ENCODE measurements at regions not wholly inside any gene's neighbourhood (a gene's known extent, or its start where the extent isn't known, plus 50 kb on each side); places are given as distances from the start of the nearest gene placed in this dataset.

DNA sequence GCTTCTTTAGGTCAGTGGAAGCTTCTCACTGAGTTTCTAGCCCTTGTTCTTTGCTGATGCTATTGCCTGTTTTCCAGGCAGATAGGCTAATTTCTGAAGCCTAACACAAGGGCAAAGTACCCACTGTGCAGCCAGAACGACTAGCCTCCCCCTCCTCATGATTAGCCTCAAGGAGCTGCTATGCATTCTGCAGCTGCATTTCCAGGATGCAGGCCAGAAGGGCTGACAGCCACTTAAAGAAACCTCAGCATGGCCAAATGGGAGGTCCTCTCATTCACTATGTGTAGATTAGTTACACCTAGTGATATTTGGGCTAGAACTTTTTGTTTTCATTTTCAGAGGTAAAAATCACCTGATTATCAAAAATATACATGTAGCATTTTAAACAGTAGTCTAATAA, 216.0 kb downstream of the RAD51AP2 start:
- DNase-seq: no peak
- Mint-ChIP-seq H3K27me3 (no peaks in the 10 kb centered on the region), H3K4me1 (no peaks in the 10 kb centered on the region), H3K27ac (no peak overlapping the region), H3K4me3 (no peak overlapping the region), H3K9me3 (peaks cover 14 to 15% of the 10 kb centered on the region in 2 donors)
- no peak for ATAC-seq

DNA sequence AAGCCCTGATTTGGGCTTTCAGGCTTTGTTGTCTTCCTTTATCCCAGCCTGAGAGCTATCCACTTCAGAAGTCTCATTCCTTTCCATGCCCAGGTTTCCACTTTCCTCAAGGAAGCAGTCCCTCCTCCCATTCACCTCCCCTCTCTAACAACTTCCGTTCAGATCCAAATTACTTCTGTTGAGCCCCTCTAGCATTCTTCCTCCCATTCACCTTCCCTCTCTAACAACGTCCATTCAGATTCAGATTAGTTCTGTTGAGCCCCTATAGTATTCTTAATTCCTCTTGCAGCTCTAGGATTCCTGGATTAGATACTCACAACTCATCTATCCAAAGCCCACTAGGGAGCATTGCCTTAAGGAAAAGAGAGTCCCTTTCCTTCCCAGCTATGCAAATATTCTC, 216.8 kb downstream of the RAD51AP2 start:
- DNase-seq (no peak), ATAC-seq (no peak)
- H3K27me3 Mint-ChIP-seq: no peaks in the 10 kb centered on the region
- H3K4me3 Mint-ChIP-seq: no peak overlapping the region
- peaks cover 14 to 18% of the 10 kb centered on the region in 2 donors for H3K9me3 Mint-ChIP-seq
- no peaks in the 10 kb centered on the region for H3K4me1 Mint-ChIP-seq
- no peak overlapping the region for H3K27ac Mint-ChIP-seq

DNA sequence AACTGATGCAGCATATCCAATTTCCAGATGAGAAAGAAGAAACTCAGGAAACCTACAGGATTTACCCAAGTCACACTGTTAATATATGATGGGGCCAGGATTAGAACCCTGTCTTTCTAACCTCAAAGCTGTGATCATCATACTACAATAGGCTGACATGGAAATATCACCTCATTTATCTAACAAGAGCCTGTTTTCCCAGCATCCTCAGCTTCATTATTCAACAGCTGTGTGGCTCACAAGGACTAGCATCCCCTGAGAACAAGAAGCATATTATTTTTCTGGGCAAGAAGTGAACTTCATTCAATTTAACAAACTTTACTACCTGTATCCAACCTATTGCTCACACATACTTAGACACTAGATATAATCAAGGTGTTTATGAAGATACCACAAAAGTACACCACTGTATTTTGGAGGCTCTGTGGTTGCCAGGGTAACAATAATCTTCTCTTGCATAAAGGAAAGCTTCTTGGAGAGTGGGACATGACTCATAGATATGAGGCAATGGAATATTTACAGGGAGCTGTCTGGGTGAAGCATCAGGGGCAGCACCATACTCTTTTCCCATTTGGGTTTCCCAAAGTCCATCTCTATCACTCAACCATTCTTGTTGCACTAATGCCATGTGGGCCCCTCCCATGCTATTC, 218.2 kb downstream of the RAD51AP2 start:
- Mint-ChIP-seq H3K9me3 (peaks cover 14 to 22% of the 10 kb centered on the region in 2 donors), H3K27ac (no peak overlapping the region), H3K4me1 (no peaks in the 10 kb centered on the region), H3K27me3 (no peaks in the 10 kb centered on the region), H3K4me3 (no peak overlapping the region)
- ATAC-seq (no peak), DNase-seq (no peak)

DNA sequence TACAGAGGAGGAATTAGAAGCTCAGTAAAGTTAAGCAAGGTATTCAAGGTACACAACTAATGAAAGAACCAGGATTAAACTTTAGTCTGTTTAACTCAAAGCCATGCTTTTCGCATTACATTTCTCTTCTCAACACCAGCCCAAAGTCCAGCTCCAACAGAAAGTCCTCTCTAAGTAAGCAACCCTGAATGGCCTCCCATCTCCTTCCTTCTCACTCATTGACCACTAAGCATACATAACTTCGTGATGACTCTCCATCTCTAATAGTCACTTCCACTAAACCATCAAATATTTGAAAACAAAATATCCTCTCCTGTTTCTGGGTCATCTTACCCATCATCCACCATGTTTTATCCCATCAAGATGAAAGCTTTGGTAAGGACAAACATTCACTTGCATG, 219.8 kb downstream of the RAD51AP2 start:
- H3K4me1 Mint-ChIP-seq: no peaks in the 10 kb centered on the region
- ATAC-seq (no peak), DNase-seq (no peak)
- H3K4me3 Mint-ChIP-seq: no peak overlapping the region
- no peaks in the 10 kb centered on the region for H3K27me3 Mint-ChIP-seq
- peaks cover 14 to 22% of the 10 kb centered on the region in 2 donors for H3K9me3 Mint-ChIP-seq
- H3K27ac Mint-ChIP-seq: no peak overlapping the region

DNA sequence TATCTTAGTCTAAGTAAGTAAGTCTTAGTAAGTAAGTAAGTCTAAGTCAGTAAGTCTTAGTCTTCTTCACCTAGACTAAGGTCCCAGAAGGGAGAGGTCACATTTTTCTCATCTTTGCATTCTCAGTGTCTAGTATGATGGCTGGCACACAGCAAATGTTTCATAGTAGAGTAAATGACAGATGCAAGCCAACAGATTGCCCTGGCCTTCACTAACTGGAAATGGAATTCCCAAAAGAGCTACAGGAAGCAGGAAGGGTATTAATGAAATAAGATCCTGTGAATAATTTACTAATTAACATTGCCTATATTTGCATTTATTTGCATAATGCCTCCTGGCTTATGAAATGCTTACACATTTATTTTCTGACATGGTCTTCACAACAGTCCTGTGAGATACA, 221.6 kb downstream of the RAD51AP2 start:
- Mint-ChIP-seq H3K4me1 (no peaks in the 10 kb centered on the region), H3K27me3 (no peaks in the 10 kb centered on the region), H3K4me3 (no peak overlapping the region), H3K27ac (no peak overlapping the region), H3K9me3 (peaks cover 11 to 20% of the 10 kb centered on the region in 2 donors)
- no peak for ATAC-seq
- no peak for DNase-seq

DNA sequence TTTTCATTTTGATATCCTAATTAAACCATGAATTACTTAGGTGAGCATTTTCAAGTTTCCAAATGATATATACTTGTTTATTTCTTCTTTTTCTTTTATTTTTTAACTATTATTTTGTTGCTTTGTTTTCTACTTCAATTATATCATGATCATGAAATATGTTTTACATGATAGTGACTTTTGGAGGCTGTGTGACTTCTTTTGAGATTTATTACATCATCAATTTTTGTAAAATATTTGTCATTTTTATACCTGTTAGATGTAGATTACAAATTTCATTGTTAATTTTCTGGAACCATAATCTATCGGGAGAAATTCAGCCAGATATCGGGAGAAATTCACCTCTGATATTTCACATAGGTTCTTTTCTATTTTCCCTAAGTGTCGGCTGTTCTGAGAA, 228.6 kb downstream of the RAD51AP2 start:
- no peaks in the 10 kb centered on the region for H3K27me3 Mint-ChIP-seq
- no peaks in the 10 kb centered on the region for H3K4me1 Mint-ChIP-seq

DNA sequence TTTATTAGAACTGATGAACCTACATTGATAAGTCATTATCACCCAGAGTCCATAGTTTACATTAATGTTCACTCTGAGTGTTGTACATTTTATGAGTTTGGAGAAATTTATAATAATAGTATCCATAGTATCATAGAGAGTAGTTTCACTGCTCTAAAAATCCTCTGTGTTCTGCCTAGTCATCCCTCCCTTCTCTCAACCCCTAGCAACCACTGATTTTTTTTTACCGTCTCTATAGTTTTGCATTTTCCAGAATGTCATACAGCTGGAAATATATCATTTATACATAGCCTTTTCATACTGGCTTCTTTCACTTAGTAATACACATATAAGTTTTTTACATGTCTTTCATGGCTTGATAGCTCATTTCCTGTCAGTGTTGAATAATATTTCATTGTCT, 231.1 kb downstream of the RAD51AP2 start:
- Mint-ChIP-seq H3K4me3 (no peak overlapping the region), H3K27ac (no peak overlapping the region), H3K4me1 (no peaks in the 10 kb centered on the region), H3K27me3 (no peaks in the 10 kb centered on the region), H3K9me3 (peaks cover 0 to 12% of the 10 kb centered on the region in 2 donors)
- DNase-seq: no peak
- ATAC-seq: no peak

More for the DNA sequence above, 228.6 kb downstream of the RAD51AP2 start:
- H3K27ac Mint-ChIP-seq: no peak overlapping the region
- no peak overlapping the region for H3K4me3 Mint-ChIP-seq
- H3K9me3 Mint-ChIP-seq: peaks cover 0 to 8% of the 10 kb centered on the region in 2 donors
- ATAC-seq (no peak), DNase-seq (no peak)

DNA sequence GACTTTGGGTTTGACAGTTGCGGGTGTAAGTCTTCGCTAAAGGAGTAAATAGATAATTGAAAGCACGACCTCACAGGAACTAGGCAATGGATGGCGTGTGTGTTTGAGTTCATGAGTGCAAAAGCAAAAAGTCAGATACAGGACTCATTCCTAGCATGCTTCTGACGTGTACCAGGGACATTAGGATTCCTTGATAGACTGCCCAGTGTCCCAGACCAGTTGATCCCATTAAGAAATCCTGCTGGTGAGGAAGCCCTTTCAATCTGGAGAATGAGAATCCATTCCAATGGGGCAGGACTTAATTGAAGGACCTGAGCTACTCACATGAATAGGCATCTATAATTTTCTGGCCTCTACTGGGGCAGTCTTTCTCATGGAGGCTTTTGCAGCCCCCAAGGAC, 235.4 kb downstream of the RAD51AP2 start:
- ATAC-seq (no peak), DNase-seq (no peak)
- Mint-ChIP-seq H3K4me1 (no peaks in the 10 kb centered on the region), H3K4me3 (no peak overlapping the region), H3K27ac (no peak overlapping the region), H3K9me3 (peaks cover 4 to 18% of the 10 kb centered on the region in 2 donors), H3K27me3 (no peaks in the 10 kb centered on the region)

DNA sequence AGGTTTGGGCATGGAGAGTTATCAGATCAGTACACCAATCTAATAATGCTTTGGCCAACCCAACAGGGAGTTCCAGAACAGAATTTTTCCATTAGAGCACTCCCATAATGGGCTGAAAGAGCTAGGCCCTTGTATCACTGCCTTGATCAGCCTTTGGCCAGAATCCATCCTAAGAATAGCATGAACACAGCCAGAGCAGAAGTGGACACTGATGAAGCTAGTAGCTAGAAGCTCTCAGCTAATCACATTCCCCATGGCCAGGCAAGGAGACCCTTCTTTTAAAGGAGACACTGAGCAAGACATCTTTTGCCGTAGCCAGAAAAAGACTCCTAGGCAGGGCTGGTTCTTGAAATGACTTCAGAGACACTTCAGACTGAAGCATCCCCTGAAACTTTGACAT, 236.0 kb downstream of the RAD51AP2 start:
- H3K4me1 Mint-ChIP-seq: no peaks in the 10 kb centered on the region
- no peaks in the 10 kb centered on the region for H3K27me3 Mint-ChIP-seq
- H3K27ac Mint-ChIP-seq: no peak overlapping the region
- no peak for ATAC-seq
- no peak overlapping the region for H3K4me3 Mint-ChIP-seq
- no peak for DNase-seq
- peaks cover 4 to 18% of the 10 kb centered on the region in 2 donors for H3K9me3 Mint-ChIP-seq

DNA sequence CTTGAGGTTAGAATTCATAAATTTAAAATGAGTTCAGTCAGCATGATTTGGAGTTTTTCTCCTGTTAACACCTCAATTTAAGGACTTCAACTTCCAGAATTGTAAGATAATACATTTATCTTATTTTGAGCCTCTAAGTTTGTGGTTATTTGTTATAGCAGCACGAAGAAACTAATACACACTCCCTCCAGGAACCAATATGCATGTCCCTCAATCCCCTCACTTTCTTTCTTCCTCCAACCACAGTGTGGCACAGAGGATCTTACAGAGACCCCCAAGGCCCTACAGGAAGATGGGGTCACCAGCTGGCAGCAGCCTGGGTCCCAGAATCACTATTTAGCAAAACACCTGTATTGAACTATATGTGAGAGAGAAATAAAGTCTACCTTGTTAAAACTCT, 242.0 kb downstream of the RAD51AP2 start:
- peaks cover 9 to 13% of the 10 kb centered on the region in 2 donors for H3K9me3 Mint-ChIP-seq

DNA sequence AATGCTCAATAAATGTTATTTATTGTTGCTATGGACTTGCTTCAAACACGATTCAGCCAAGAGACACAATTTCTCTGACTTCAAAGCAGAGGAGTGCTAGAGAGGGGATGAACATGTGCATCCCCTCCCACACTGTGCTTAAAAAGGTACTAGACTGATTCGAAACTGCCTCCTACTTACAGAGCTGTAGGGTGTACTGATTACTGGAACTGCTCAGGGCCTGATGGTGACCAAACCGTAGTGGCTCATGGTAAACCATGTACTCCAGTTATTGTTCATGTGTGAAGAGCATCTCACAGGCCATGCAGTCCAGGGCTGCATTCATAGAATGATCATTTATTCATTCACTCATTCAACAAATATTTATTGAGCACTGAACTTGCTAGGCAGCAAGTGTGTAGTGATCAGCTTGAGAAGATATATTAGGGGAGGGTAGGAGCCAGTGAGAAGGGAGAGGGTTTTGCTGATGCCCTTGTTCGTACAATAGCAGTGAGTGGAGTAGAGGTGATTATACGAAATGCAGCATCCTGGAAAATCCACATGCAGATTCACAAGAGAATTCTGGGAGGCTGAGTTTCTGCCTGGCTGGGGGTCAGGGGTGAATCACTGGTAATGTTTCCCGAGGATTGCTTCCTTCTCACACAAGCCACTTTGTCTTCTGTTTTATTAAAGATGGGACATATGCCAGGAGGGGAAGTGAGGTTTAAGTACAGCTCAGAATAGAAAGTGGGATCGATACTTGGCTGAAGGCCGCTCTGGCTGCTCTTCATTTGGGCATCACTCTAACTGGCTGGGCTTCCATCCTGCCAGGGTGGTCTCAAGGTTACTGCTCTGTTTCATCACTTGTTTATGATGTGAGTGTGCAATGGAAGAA, 245.4 kb downstream of the RAD51AP2 start:
- ATAC-seq: no peak
- no peak for DNase-seq
- peaks cover 6 to 13% of the 10 kb centered on the region in 2 donors for H3K9me3 Mint-ChIP-seq
- H3K4me3 Mint-ChIP-seq: no peak overlapping the region
- H3K4me1 Mint-ChIP-seq: no peaks in the 10 kb centered on the region
- no peaks in the 10 kb centered on the region for H3K27me3 Mint-ChIP-seq
- no peak overlapping the region for H3K27ac Mint-ChIP-seq

More for the DNA sequence above, 242.0 kb downstream of the RAD51AP2 start:
- Mint-ChIP-seq H3K27me3 (no peaks in the 10 kb centered on the region), H3K4me1 (no peaks in the 10 kb centered on the region), H3K27ac (no peak overlapping the region), H3K4me3 (no peak overlapping the region)
- DNase-seq (no peak), ATAC-seq (no peak)

DNA sequence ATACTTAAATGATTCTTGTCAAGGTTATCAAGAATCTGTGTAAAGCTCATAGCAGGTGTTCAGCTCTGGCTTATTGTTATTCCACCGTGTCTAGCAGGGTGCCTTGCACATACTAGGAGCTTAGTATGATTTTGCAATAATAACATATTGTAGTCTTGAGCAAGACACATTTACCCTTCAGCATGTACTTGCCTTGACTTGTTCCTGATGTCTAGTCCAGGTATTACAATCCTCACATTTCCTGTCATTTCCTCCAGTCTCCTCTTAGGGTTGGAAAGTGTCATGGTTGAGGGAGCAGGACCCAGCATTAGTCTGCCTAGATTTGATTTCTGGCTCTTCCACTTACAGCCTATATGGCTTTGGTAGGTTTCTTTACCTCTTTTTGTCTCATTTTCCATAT, 246.1 kb downstream of the RAD51AP2 start:
- ATAC-seq: no peak
- no peak overlapping the region for H3K4me3 Mint-ChIP-seq
- H3K27me3 Mint-ChIP-seq: no peaks in the 10 kb centered on the region
- no peaks in the 10 kb centered on the region for H3K4me1 Mint-ChIP-seq
- DNase-seq: no peak
- no peak overlapping the region for H3K27ac Mint-ChIP-seq
- H3K9me3 Mint-ChIP-seq: peaks cover 6 to 13% of the 10 kb centered on the region in 2 donors

DNA sequence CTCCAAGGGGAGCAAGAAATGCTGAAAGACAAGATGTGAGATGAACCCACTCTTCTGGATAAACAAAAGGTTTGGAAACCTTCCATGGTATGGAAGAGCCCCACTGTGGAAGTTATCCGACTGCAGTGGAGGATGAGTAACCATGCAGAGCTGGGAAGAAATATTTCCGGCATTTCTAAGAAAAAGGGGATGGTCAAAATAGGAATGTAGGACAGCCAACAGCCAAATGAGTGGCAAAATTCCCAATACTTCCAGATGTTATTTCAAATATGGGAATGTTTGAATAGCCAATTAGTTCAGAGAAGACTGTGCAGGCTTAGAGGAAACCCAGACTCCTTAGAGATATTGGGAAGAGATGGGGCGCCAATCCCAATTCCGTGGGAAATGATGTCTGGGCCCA, 246.8 kb downstream of the RAD51AP2 start:
- H3K4me1 Mint-ChIP-seq: no peaks in the 10 kb centered on the region
- H3K4me3 Mint-ChIP-seq: no peak overlapping the region
- H3K27me3 Mint-ChIP-seq: no peaks in the 10 kb centered on the region
- no peak for ATAC-seq
- H3K9me3 Mint-ChIP-seq: peaks cover 3 to 13% of the 10 kb centered on the region in 2 donors
- no peak overlapping the region for H3K27ac Mint-ChIP-seq
- no peak for DNase-seq

DNA sequence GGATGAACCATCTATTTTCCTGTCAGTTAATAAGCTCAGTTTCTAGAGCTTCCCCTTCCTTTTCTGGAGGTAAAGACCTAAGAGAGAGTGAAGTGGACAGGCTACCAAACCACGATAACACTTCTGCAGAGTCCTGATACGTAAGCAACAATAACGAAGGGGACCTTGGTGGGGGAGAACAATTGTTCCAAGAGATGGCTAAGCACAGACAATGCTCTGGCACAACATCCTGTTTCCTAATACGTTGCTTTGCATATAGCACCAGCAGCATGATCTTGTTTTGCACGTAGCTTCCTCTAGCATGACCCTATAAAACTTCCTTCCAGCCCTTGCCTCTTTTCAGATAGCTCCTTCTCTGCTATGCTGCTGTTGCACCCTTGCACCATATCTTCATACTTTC, 247.3 kb downstream of the RAD51AP2 start:
- H3K9me3 Mint-ChIP-seq: peaks cover 0 to 13% of the 10 kb centered on the region in 2 donors
- H3K27me3 Mint-ChIP-seq: no peaks in the 10 kb centered on the region
- no peak overlapping the region for H3K4me3 Mint-ChIP-seq
- DNase-seq: no peak
- ATAC-seq: no peak
- H3K4me1 Mint-ChIP-seq: no peaks in the 10 kb centered on the region
- H3K27ac Mint-ChIP-seq: no peak overlapping the region

DNA sequence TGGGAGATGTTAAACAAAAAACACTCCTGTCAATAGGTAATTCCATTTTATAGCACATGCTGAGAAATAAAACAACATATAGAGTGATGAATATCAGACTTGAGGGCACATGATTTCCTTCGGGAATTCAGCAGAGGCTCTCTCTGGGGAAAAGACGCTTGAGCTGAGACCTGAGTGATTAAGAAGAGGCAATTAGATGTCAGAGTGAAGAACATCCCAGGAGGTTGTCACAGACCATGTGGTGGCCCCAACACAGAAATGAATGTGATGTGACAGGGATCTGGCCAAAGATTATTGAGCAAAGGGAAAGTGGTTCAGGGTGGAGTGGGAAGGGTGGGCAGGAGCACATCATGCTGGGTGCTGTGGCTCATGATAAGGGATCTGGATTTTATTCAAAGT, 254.7 kb downstream of the RAD51AP2 start:
- Mint-ChIP-seq H3K4me3 (no peak overlapping the region), H3K27ac (no peak overlapping the region), H3K27me3 (no peaks in the 10 kb centered on the region), H3K4me1 (no peaks in the 10 kb centered on the region), H3K9me3 (no peaks in the 10 kb centered on the region)
- ATAC-seq (no peak), DNase-seq (no peak)

DNA sequence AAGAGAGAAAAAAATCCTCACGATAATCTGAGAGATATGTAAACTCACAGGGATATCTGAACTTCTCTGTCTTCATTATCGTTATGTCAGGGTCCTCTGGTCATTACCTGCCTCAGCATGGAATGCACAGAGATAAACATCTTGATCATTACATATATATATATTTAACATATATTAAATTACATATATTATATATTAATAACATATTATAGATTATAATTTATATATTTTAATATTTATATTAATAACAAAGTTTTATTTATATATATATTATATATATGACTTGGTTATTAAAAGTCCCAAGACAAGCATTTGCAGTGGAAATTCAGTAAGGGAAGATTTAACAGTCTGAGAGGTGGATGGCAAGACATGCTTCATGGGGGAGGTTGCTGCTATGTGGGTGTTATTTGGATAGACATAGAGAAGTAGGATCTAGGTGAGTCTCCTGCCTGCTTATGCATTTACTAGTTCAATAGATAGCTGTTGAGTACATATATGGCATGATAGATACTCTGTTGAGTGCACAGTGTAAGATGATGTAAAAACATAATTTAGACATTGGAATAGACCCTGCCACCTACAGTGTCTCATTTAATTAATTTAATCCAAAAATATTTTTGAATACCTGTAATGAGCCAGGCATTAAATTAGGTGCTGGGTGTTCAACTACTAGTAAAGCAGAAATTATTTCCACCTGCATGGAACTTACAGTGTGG, 255.2 kb downstream of the RAD51AP2 start:
- H3K4me1 Mint-ChIP-seq: no peaks in the 10 kb centered on the region
- no peak for ATAC-seq
- no peak overlapping the region for H3K27ac Mint-ChIP-seq
- DNase-seq: no peak
- no peaks in the 10 kb centered on the region for H3K27me3 Mint-ChIP-seq
- no peak overlapping the region for H3K4me3 Mint-ChIP-seq
- no peaks in the 10 kb centered on the region for H3K9me3 Mint-ChIP-seq
